AG04450 (cell line): ENCODE measurements at regions not wholly inside any gene's neighbourhood (a gene's known extent, or its start where the extent isn't known, plus 50 kb on each side); places are given as distances from the start of the nearest gene placed in this dataset.

Source experiments
- CTCF ChIA-PET: fragments of 300-600, 350-600 bp; formaldehyde crosslinking; extraction: SDS; loops from one replicate; lab custom pipeline; 2022; ENCODE audit warnings: antibody characterized with exemption, inconsistent platforms; lab: Charles Lee
- POLR2A ChIA-PET: fragments of 350-600 bp; formaldehyde crosslinking; extraction: SDS; loops from one replicate; lab custom pipeline; 2021; ENCODE audit warnings: antibody characterized with exemption, inconsistent platforms; lab: Yijun Ruan, JAX
- DNase-seq: peaks from one replicate; pipeline ENCODE4 v3.0.0-alpha.2; 2011; ENCODE audit warnings: low read depth, low spot score
- H3K27ac ChIP-seq: one replicate; pipeline ENCODE4 v1.5.1; 2012; ENCODE audit warnings: low read depth, low read length, control low read depth
- H3K27me3 ChIP-seq: one replicate; pipeline ENCODE4 v1.6.0; 2012; ENCODE audit warnings: low read length; ENCODE audit not compliant: control insufficient read depth, insufficient read depth
- H3K4me3 ChIP-seq: 2 replicates; pipeline ENCODE4 v1.5.1; 2011; ENCODE audit warnings: mild to moderate bottlenecking, low read depth, low read length, control low read depth
- H3K9me3 ChIP-seq: 2 replicates; pipeline ENCODE4 v1.5.1; 2012; ENCODE audit warnings: low read length; ENCODE audit not compliant: control insufficient read depth, insufficient read depth
- TF ChIP-seq, protein P1 (sequence below): IDR thresholded peaks from 2 replicates; pipeline ENCODE4 v1.5.1; 2011; ENCODE audit warnings: low read depth, low read length, control low read depth, inconsistent platforms

DNA sequence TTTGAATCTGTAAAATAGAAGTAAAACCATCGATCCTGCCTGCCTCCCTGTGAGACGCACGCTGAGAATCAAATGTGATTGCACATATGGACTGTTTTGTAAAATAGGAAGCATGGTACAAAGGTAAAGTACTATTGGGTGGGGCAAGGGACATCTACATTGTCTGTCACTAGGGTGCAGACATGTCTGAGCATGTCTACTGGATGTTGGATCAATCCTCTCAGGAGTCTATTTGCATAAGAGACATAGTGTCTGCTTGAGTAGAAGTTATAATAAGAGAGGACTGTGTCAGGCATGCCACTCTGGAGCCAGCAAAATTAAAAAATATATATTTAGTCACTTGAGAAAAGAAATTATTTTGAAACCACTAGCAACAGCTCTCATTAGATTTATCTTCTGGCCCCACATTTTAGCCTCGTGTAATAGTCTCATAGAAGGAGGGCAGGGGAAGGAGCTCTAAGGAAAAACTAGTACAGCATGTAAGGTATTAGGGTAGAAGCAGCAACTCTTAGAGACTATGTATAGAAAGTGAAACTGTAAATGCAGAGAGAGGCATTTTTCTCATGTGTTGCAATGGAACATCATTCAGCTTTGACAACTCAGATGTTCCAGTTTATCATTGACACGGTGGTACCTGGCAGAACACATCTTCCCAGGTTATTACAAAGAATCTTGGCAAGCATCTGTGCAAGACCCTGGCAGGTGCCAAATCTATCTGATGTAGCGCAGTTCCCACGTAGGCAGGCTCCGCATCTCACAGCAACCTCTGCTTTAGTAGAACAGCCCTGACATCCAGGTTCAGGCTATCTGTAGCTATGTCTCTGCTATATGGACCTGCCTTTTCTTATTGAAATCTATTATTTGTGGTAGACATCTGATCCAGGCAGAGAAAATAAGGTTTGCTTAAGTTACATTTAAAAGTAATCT, 85.2 kb upstream of the CHL1 start:
- no peak for DNase-seq
- TF ChIP-seq, protein P1, sequence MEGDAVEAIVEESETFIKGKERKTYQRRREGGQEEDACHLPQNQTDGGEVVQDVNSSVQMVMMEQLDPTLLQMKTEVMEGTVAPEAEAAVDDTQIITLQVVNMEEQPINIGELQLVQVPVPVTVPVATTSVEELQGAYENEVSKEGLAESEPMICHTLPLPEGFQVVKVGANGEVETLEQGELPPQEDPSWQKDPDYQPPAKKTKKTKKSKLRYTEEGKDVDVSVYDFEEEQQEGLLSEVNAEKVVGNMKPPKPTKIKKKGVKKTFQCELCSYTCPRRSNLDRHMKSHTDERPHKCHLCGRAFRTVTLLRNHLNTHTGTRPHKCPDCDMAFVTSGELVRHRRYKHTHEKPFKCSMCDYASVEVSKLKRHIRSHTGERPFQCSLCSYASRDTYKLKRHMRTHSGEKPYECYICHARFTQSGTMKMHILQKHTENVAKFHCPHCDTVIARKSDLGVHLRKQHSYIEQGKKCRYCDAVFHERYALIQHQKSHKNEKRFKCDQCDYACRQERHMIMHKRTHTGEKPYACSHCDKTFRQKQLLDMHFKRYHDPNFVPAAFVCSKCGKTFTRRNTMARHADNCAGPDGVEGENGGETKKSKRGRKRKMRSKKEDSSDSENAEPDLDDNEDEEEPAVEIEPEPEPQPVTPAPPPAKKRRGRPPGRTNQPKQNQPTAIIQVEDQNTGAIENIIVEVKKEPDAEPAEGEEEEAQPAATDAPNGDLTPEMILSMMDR, result no peak
- Histone ChIP-seq H3K9me3 (no peaks in the 10 kb centered on the region), H3K27ac (no peak overlapping the region), H3K4me3 (no peak overlapping the region), H3K27me3 (no peaks in the 10 kb centered on the region)
- POLR2A ChIA-PET, result no interaction called here
- CTCF ChIA-PET, result interaction anchor here (0.7 to 1.3 kb wide), 2 partner anchors 243 kb away, joined by 3 read pairs; no protein-coding TSS in a partner anchor

DNA sequence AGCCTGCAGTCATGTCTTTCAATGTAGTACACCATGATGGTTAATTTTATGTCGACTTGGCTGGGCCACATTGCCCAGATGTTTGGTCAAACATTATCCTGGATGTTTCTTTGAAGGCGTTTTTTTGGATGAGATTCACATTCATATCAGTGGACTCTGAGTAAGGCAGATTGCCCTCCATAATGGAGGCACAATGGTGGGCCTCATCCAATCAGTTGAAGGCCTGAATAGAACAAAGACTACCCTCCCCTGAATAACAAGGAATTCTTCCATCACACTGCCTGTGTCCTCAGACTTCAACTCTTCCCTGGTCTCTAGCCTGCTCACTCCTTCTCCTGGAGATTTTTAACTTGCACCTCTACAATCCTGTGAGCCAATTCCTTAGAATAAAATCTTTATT, 83.8 kb upstream of the CHL1 start:
- DNase-seq, result no peak
- H3K27ac ChIP-seq, result no peak overlapping the region
- H3K27me3 ChIP-seq, result no peaks in the 10 kb centered on the region
- TF ChIP-seq, protein P1, result no peak
- CTCF ChIA-PET, result interaction anchor here (1.3 kb wide), 1 partner anchor 241 kb away, joined by 3 read pairs; no protein-coding TSS in a partner anchor
- no peaks in the 10 kb centered on the region for H3K9me3 ChIP-seq
- POLR2A ChIA-PET, result no interaction called here
- no peak overlapping the region for H3K4me3 ChIP-seq

DNA sequence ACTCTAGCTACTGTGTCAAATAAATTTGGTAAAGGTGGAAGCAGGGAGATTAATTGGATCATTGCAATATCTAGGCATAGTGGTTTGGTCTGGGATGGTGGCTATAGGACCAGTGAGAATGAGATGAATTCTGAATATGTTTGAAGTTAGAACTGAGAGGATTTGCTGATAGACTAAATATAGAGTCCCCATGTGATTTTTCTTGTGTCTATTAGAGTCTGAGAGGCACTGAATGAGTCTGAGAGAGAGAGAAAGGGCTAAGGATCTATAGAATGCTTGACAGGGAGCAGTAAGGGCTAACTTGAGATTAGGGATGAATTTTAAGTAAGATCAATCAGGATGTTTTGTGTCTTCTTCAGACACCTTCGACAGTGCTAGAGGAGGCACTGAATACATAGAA, 77.9 kb upstream of the CHL1 start:
- CTCF ChIA-PET, result no interaction called here
- no peak overlapping the region for H3K27ac ChIP-seq
- POLR2A ChIA-PET, result no interaction called here
- H3K4me3 ChIP-seq, result no peak overlapping the region
- TF ChIP-seq, protein P1, result no peak
- no peaks in the 10 kb centered on the region for H3K27me3 ChIP-seq
- no peaks in the 10 kb centered on the region for H3K9me3 ChIP-seq
- no peak for DNase-seq

DNA sequence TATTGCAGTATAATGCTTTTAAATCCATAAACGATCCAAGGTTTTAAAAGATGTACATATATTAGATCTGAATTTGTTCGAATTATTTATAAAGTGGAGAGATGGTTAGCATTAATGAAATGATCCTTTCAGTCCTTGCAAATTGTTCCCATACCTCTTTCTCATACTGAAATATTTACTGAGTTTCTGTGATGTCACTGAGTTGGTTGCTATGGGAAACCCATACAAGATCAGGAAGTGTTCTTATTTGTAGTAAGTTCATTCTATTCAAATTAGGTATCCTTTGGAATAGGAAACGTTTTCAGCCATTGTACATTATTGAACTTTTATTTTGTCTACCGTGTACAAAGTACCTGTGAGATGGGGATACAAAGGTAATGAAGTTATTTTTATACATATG, 73.2 kb upstream of the CHL1 start:
- Histone ChIP-seq H3K27me3 (no peaks in the 10 kb centered on the region), H3K9me3 (no peaks in the 10 kb centered on the region), H3K27ac (no peak overlapping the region), H3K4me3 (no peak overlapping the region)
- TF ChIP-seq, protein P1, result no peak
- no peak for DNase-seq
- CTCF ChIA-PET, result no interaction called here
- POLR2A ChIA-PET, result no interaction called here

DNA sequence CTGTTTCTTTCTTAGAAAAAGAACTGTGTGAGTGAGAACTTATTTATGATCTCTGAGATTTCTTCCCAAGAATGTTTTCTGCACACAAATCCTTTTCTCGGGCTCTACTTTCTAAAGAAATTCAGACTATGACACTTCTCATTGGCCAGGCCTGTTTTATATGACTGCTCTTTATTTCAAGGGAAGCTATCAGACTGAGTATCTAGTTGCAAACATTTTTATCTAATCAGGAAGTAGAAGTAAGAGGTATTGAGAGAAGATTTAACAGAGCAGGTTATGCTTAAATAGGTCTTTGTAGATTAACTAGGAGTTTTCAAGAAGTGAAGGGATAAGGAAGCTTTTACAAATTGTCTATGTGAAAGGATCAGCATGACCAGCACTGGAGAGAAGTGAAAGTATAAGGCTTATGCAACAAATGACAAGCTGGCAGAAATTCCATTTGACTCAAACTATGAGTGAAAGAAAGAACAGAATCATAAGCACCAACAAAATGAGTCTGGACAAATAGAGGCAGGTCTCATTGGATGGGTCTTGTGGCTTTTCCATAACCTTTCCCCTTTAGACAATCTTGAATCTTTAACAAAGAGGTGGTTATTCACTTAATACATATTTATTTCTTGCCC, 71.9 kb upstream of the CHL1 start:
- DNase-seq, result no peak
- Histone ChIP-seq H3K9me3 (no peaks in the 10 kb centered on the region), H3K27ac (no peak overlapping the region), H3K4me3 (no peak overlapping the region), H3K27me3 (no peaks in the 10 kb centered on the region)
- TF ChIP-seq, protein P1, result no peak
- ChIA-PET CTCF (interaction anchor here (1.7 kb wide), 1 partner anchor 229 kb away, joined by 5 read pairs; no protein-coding TSS in a partner anchor), POLR2A (no interaction called here)
